H1 (cell line): ENCODE measurements at regions not wholly inside any gene's neighbourhood (a gene's known extent, or its start where the extent isn't known, plus 50 kb on each side); places are given as distances from the start of the nearest gene placed in this dataset.
A peak's percentile ranks its signal among the peaks of the same experiment; 100 is the strongest.

Experiments used
- CTCF ChIA-PET: fragments of 300-600 bp; sonication (Branson Sonifier 250); formaldehyde crosslinking; loops from one replicate; lab custom pipeline; 2021; ENCODE audit not compliant: partially characterized antibody; lab: Charles Lee
- POLR2A ChIA-PET: fragments of 300-600 bp; sonication (Branson Sonifier 250); formaldehyde crosslinking; loops from one replicate; lab custom pipeline; 2021; ENCODE audit warnings: inconsistent platforms; ENCODE audit not compliant: partially characterized antibody; lab: Charles Lee
- DNase-seq, 2 experiments: peaks; one replicate each; pipeline versions ENCODE4 v3.0.0 to v3.0.0-alpha.2; 2010 to 2022; ENCODE audit warnings: low spot score in 2 of 2, low read depth in 1 of 2, mixed read lengths in 1 of 2
- FAIRE-seq: peaks from 2 replicates; lab custom pipeline; 2011; peaks lifted over from hg19 to GRCh38; lab: Jason Lieb, UNC
- H2AFZ ChIP-seq: 2 replicates; pipeline ENCODE4 v1.8.1; 2012; ENCODE audit warnings: low read length, inconsistent platforms
- H2AK5ac ChIP-seq: 2 replicates; pipeline ENCODE4 v1.6.1; 2013; ENCODE audit warnings: low read depth, low read length
- H2BK120ac ChIP-seq: replicated peaks from 2 replicates; pipeline ENCODE3; 2013; ENCODE audit warnings: low read depth, low read length, inconsistent platforms
- H2BK12ac ChIP-seq: 2 replicates; pipeline ENCODE4 v1.6.1; 2013; ENCODE audit warnings: low read depth, low read length
- H2BK15ac ChIP-seq: 2 replicates; pipeline ENCODE4 v1.6.1; 2013; ENCODE audit warnings: low read length
- H2BK20ac ChIP-seq: 2 replicates; pipeline ENCODE4 v1.6.1; 2013; ENCODE audit warnings: low read length
- H2BK5ac ChIP-seq: 2 replicates; pipeline ENCODE4 v1.6.1; 2013; ENCODE audit warnings: low read depth, low read length
- H3K14ac ChIP-seq: 2 replicates; pipeline ENCODE4 v1.6.1; 2013; ENCODE audit warnings: inconsistent platforms; ENCODE audit not compliant: insufficient read length
- H3K18ac ChIP-seq: 2 replicates; pipeline ENCODE4 v1.6.1; 2013; ENCODE audit warnings: low read length; ENCODE audit errors: extremely low read depth
- H3K23ac ChIP-seq: 2 replicates; pipeline ENCODE4 v1.6.1; 2013; ENCODE audit warnings: inconsistent platforms; ENCODE audit not compliant: insufficient read length
- H3K23me2 ChIP-seq: 2 replicates; pipeline ENCODE4 v1.6.1; 2013; ENCODE audit warnings: low read depth, low read length
- H3K27ac ChIP-seq: 2 replicates; pipeline ENCODE4 v1.6.1; 2011; ENCODE audit warnings: low read depth, low read length, inconsistent platforms
- H3K27me3 ChIP-seq, 4 experiments: replicated peaks in 1 of 4; 1 replicate in 1 of 4; 2 replicates in 3 of 4; pipeline versions ENCODE4 v1.6.1 to v1.8.1; 2011 to 2013; ENCODE audit warnings: low read length in 3 of 4, mild to moderate bottlenecking in 3 of 4, inconsistent platforms in 2 of 4, mixed read lengths in 2 of 4, moderate library complexity in 1 of 4; ENCODE audit not compliant: control insufficient read depth in 3 of 4, insufficient read depth in 3 of 4; ENCODE audit errors: extremely low read depth in 1 of 4
- H3K36me3 ChIP-seq, 4 experiments: 2 replicates each; pipeline versions ENCODE4 v1.6.1 to v1.8.1; 2011 to 2013; ENCODE audit warnings: mild to moderate bottlenecking in 4 of 4, low read length in 3 of 4, moderate library complexity in 2 of 4, control low read depth in 1 of 4, inconsistent platforms in 1 of 4; ENCODE audit not compliant: insufficient read depth in 4 of 4, control insufficient read depth in 2 of 4
- H3K4ac ChIP-seq: replicated peaks from 2 replicates; pipeline ENCODE3; 2013; ENCODE audit warnings: low read length, low read depth, mixed read lengths, inconsistent platforms; ENCODE audit not compliant: insufficient read length
- H3K4me1 ChIP-seq, 4 experiments: replicated peaks in 1 of 4; 1 replicate in 1 of 4; 2 replicates in 3 of 4; pipeline versions ENCODE4 v1.6.1 to v1.8.1; 2011 to 2013; ENCODE audit warnings: low read length in 3 of 4, inconsistent platforms in 2 of 4, mixed read lengths in 1 of 4; ENCODE audit not compliant: insufficient read depth in 4 of 4, control insufficient read depth in 3 of 4
- H3K4me2 ChIP-seq, 2 experiments: 2 replicates each; pipeline versions ENCODE4 v1.6.1 to v1.8.1; 2011 to 2013; ENCODE audit warnings: low read depth in 2 of 2, low read length in 2 of 2, control low read depth in 1 of 2, inconsistent platforms in 1 of 2, mild to moderate bottlenecking in 1 of 2; ENCODE audit not compliant: insufficient read depth in 1 of 2
- H3K4me3 ChIP-seq, 4 experiments: fragments of 200-600, 300-600 bp in 1 of 4; sonication (generic), shearing (Covaris generic), sonication (Bioruptor Twin) in 1 of 4; 2 replicates each; pipeline versions ENCODE4 v1.5.1 to v1.8.1; 2011 to 2016; ENCODE audit warnings: low read length in 4 of 4, low read depth in 3 of 4, control low read depth in 2 of 4, inconsistent platforms in 2 of 4, mild to moderate bottlenecking in 2 of 4, mixed read lengths in 1 of 4, moderate library complexity in 1 of 4; ENCODE audit not compliant: insufficient read depth in 2 of 4; ENCODE audit errors: extremely low read depth in 1 of 4
- H3K56ac ChIP-seq: replicated peaks from 2 replicates; pipeline ENCODE3; 2013; ENCODE audit warnings: low read depth, mild to moderate bottlenecking, mixed read lengths, low read length, inconsistent platforms; ENCODE audit not compliant: insufficient read length
- H3K79me1 ChIP-seq: 2 replicates; pipeline ENCODE4 v1.6.1; 2013; ENCODE audit warnings: low read depth, low read length, control low read depth
- H3K79me2 ChIP-seq, 2 experiments: 2 replicates each; pipeline versions ENCODE4 v1.6.1 to v1.8.1; 2012 to 2013; ENCODE audit warnings: low read length in 2 of 2, mild to moderate bottlenecking in 2 of 2, inconsistent platforms in 1 of 2; ENCODE audit not compliant: insufficient read depth in 2 of 2, control insufficient read depth in 1 of 2
- H3K9ac ChIP-seq, 4 experiments: replicated peaks in 1 of 4; 1 replicate in 1 of 4; 2 replicates in 3 of 4; pipeline versions ENCODE4 v1.6.1 to v1.8.1; 2011 to 2013; ENCODE audit warnings: low read depth in 3 of 4, low read length in 3 of 4, control low read depth in 2 of 4, mild to moderate bottlenecking in 2 of 4, moderate library complexity in 2 of 4, inconsistent platforms in 1 of 4; ENCODE audit errors: extremely low read depth in 1 of 4
- H3K9me3 ChIP-seq, 2 experiments: 2 replicates each; pipeline versions ENCODE4 v1.6.1 to v1.8.1; 2012 to 2013; ENCODE audit warnings: mild to moderate bottlenecking in 2 of 2, moderate library complexity in 2 of 2, control low read depth in 1 of 2, inconsistent platforms in 1 of 2, low read depth in 1 of 2, low read length in 1 of 2, mixed read lengths in 1 of 2; ENCODE audit not compliant: insufficient read depth in 2 of 2
- H4K20me1 ChIP-seq, 2 experiments: replicated peaks in 1 of 2; 2 replicates each; pipeline versions ENCODE3 to v1.8.1; 2011 to 2013; ENCODE audit warnings: inconsistent platforms in 2 of 2, low read length in 2 of 2, mild to moderate bottlenecking in 1 of 2; ENCODE audit not compliant: insufficient read depth in 2 of 2, control insufficient read depth in 1 of 2
- H4K5ac ChIP-seq: 2 replicates; pipeline ENCODE4 v1.6.1; 2013; ENCODE audit warnings: low read length, low read depth, mixed read lengths, inconsistent platforms; ENCODE audit not compliant: insufficient read length
- H4K8ac ChIP-seq: 2 replicates; pipeline ENCODE4 v1.8.0; 2013; ENCODE audit warnings: mild to moderate bottlenecking, moderate library complexity, low read length, inconsistent platforms; ENCODE audit not compliant: insufficient read depth; ENCODE audit errors: extremely low read depth
- H4K91ac ChIP-seq: replicated peaks from 2 replicates; pipeline ENCODE3; 2013; ENCODE audit warnings: low read length, mixed read lengths, inconsistent platforms; ENCODE audit not compliant: insufficient read length
- CBX8 ChIP-seq: fragments of 300-800, 300-1000 bp; sonication (generic); IDR thresholded peaks from 2 replicates; pipeline ENCODE4 v1.7.1; 2016; ENCODE audit warnings: low read depth, low read length, borderline replicate concordance
- CEBPB ChIP-seq: IDR thresholded peaks from 2 replicates; pipeline ENCODE4 v1.6.1; 2012; ENCODE audit warnings: low read depth, low read length
- CTBP2 ChIP-seq: IDR thresholded peaks from 2 replicates; pipeline ENCODE4 v1.7.0; 2011; ENCODE audit warnings: borderline replicate concordance, mild to moderate bottlenecking, moderate library complexity, mixed read lengths, low read length; ENCODE audit not compliant: insufficient read depth, insufficient read length
- FOSL1 ChIP-seq: IDR thresholded peaks from 2 replicates; pipeline ENCODE4 v1.6.1; 2011; ENCODE audit warnings: mild to moderate bottlenecking, low read depth, low read length, moderate library complexity; ENCODE audit not compliant: insufficient read depth
- NRF1 ChIP-seq: IDR thresholded peaks from 2 replicates; pipeline ENCODE4 v1.6.1; 2011; ENCODE audit warnings: mild to moderate bottlenecking, low read depth, low read length, improper control_type of control experiment
- POLR2A ChIP-seq, 2 experiments: IDR thresholded peaks; 1 replicate in 1 of 2; 2 replicates in 1 of 2; pipeline ENCODE4 v1.6.1; 2011; ENCODE audit warnings: low read depth in 2 of 2, low read length in 2 of 2, mild to moderate bottlenecking in 2 of 2; ENCODE audit errors: control extremely low read depth in 1 of 2
- POU5F1 ChIP-seq: IDR thresholded peaks from 2 replicates; pipeline ENCODE4 v1.6.1; 2011; ENCODE audit warnings: low read depth, mild to moderate bottlenecking, low read length, moderate library complexity
- RFX5 ChIP-seq: IDR thresholded peaks from 2 replicates; pipeline ENCODE4 v1.6.1; 2011; ENCODE audit warnings: low read depth, low read length, improper control_type of control experiment, borderline replicate concordance
- TAF1 ChIP-seq: IDR thresholded peaks from 2 replicates; pipeline ENCODE4 v1.6.1; 2011; ENCODE audit warnings: mild to moderate bottlenecking, low read depth, low read length
- WGBS, 2 experiments: shearing (Covaris generic) in 1 of 2; methylation state at CpG; one replicate each; pipeline versions ENCODE4 v1.1.6 to v1.1.7; 2013 to 2015; ENCODE audit warnings: low lambda C conversion rate in 2 of 2, mixed read lengths in 2 of 2, inconsistent platforms in 1 of 2, low coverage in 1 of 2, missing lambda C conversion rate in 1 of 2; ENCODE audit not compliant: insufficient replicate concordance in 2 of 2, insufficient coverage in 1 of 2, insufficient read length in 1 of 2; ENCODE audit errors: extremely low coverage in 1 of 2, missing lambda C conversion rate in 1 of 2; 5-methylcytosine and 5-hydroxymethylcytosine counted together

DNA sequence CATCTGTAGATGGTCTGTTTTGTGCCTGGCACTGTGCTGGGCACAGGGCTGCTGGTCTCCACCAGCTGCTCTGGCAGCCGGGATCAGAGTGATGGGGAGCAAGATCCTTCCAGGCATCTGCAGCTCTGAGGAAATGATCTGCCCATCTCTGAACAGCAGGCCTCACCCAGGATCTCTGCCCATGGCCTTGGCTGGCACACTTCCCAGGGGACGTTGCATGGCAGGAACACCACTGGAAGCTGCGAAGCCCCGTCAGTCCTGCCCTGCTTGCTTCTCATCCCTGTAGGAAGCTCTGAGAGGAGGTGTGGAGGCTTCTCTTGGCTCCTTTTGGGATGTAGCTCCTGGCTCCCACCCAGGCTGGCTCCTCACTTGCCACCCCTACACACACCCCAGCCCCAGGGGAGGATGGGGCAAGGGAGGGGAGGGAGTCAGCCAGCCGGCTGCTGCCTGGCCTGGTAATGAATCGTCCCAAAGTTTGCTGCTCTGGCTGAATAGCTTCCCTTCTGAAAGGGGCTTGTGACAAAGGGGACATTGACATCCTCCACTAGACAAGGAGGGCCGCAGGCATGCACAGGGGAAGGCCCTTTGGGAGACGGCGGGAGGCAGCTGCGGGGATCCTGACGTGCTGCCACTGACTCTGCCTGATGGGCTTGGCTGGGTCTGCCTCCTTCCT is 108.9 kb downstream of the VEGFA start:
- H3K9ac ChIP-seq = no peak overlapping the region
- no peak overlapping the region for H4K91ac ChIP-seq
- no peak overlapping the region for H3K4me3 ChIP-seq
- no peak for DNase-seq
- no peak for FAIRE-seq
- no peak overlapping the region for H3K4ac ChIP-seq
- H3K4me1 ChIP-seq = peaks cover 0 to 11% (median 1%) of the 10 kb centered on the region in 4 experiments; a peak in 5 of 7 replicates
- no peaks in the 10 kb centered on the region for H3K23me2 ChIP-seq
- no peak overlapping the region for H2BK5ac ChIP-seq
- no peak overlapping the region for H2BK120ac ChIP-seq
- no peak overlapping the region; the same call in 1 of the 2 replicates for H2AFZ ChIP-seq
- H3K56ac ChIP-seq = no peak overlapping the region
- H2BK20ac ChIP-seq = no peak overlapping the region
- CTCF ChIA-PET = interaction anchor here (0.8 to 2.0 kb wide), 12 partner anchors 10 to 200 kb away, joined by 3 to 10 read pairs (median 4); partner anchors contain the start of gene VEGFA
- H3K27me3 ChIP-seq = no peaks in the 10 kb centered on the region; a peak in 1 of 7 replicates
- POLR2A ChIA-PET = interaction anchor here (1.6 kb wide), 1 partner anchor 109 kb away, joined by 4 read pairs; the partner anchor contains the start of gene VEGFA
- TF ChIP-seq NRF1 (no peak), CTBP2 (no peak), POLR2A (IDR thresholded peaks at IDR 0.05; ENCODE audit: control extremely low read depth in 1 of 2, low read depth in 2 of 2, low read length in 2 of 2) (no peak), RFX5 (no peak), POU5F1 (no peak), TAF1 (no peak), CEBPB (no peak), FOSL1 (no peak), CBX8 (no peak)
- no peaks in the 10 kb centered on the region for H3K79me1 ChIP-seq
- 88% methylated on average over 10 of the region's 11 CpGs; no CpG with 5 or more reads in 1 of the 2 experiments for WGBS, 2 experiments
- H3K36me3 ChIP-seq = no peaks in the 10 kb centered on the region
- no peaks in the 10 kb centered on the region for H3K79me2 ChIP-seq
- no peak overlapping the region for H3K4me2 ChIP-seq
- H4K5ac ChIP-seq = no peak overlapping the region
- H4K20me1 ChIP-seq = no peaks in the 10 kb centered on the region
- H3K23ac ChIP-seq = no peak overlapping the region
- no peak overlapping the region; the same call in 1 of the 2 replicates for H3K18ac ChIP-seq
- peak overlapping the region; percentile 27; the same call in 1 of the 2 replicates for H2BK12ac ChIP-seq
- 0 out of 2 replicates have a peak overlapping the region, but pooled peaks have one; percentile 39 for H2AK5ac ChIP-seq
- no peak overlapping the region for H3K27ac ChIP-seq
- H3K9me3 ChIP-seq = no peaks in the 10 kb centered on the region
- H3K14ac ChIP-seq = no peak overlapping the region
- no peak overlapping the region for H4K8ac ChIP-seq
- H2BK15ac ChIP-seq = 0 out of 2 replicates have a peak overlapping the region, but pooled peaks have one; percentile 10
